GM23338 (cell line): ENCODE measurements at regions not wholly inside any gene's neighbourhood (a gene's known extent, or its start where the extent isn't known, plus 50 kb on each side); places are given as distances from the start of the nearest gene placed in this dataset.
"Not testable (repeated sequence)": the region's sequence is repeated elsewhere in the genome, so short reads cannot be mapped to it uniquely, and the experiment has no call there.

Experiments used
- ATAC-seq: fragments of 200-7000 bp; cut with Tn5 transposase; 3 replicates; pipeline ENCODE4 v1.9.1; 2020
- DNase-seq: peaks from one replicate; pipeline ENCODE4 v3.0.0-alpha.2; 2015; ENCODE audit warnings: low spot score
- H2AFZ ChIP-seq: fragments of 200-600 bp; sonication (generic); 2 replicates; pipeline ENCODE4 v1.8.0; 2016; ENCODE audit warnings: antibody characterized with exemption, mild to moderate bottlenecking, moderate library complexity
- H3F3A ChIP-seq: fragments of 200-600 bp; sonication (generic); replicated peaks from 2 replicates; pipeline ENCODE4 v1.8.0; 2017; ENCODE audit warnings: antibody characterized with exemption, mixed run types, low read depth
- H3K27ac ChIP-seq: fragments of 200-600 bp; sonication (generic); 2 replicates; pipeline ENCODE4 v1.6.1; 2016; ENCODE audit warnings: low read depth
- H3K27me3 ChIP-seq: fragments of 200-600 bp; sonication (generic); 2 replicates; pipeline ENCODE4 v1.8.0; 2016; ENCODE audit warnings: mild to moderate bottlenecking, mixed run types, moderate library complexity; ENCODE audit not compliant: insufficient read depth
- H3K36me3 ChIP-seq: fragments of 200-600 bp; sonication (generic); 2 replicates; pipeline ENCODE4 v1.8.0; 2016; ENCODE audit warnings: mild to moderate bottlenecking; ENCODE audit not compliant: insufficient read depth
- H3K4me1 ChIP-seq: fragments of 200-600 bp; sonication (generic); 2 replicates; pipeline ENCODE4 v1.8.0; 2016; ENCODE audit warnings: mild to moderate bottlenecking, moderate library complexity; ENCODE audit not compliant: insufficient read depth
- H3K4me2 ChIP-seq: fragments of 200-600 bp; sonication (generic); 2 replicates; pipeline ENCODE4 v1.7.1; 2017; ENCODE audit warnings: mixed run types
- H3K4me3 ChIP-seq: fragments of 200-600 bp; sonication (generic); 2 replicates; pipeline ENCODE4 v1.6.1; 2016; ENCODE audit warnings: mixed run types
- H3K79me2 ChIP-seq: fragments of 200-600 bp; sonication (generic); replicated peaks from 2 replicates; pipeline ENCODE4 v1.8.0; 2017; ENCODE audit warnings: mild to moderate bottlenecking; ENCODE audit not compliant: insufficient read depth
- H3K9me2 ChIP-seq: fragments of 200-600 bp; sonication (generic); 2 replicates; pipeline ENCODE4 v1.8.0; 2017; ENCODE audit not compliant: insufficient read depth
- H4K20me1 ChIP-seq: fragments of 200-600 bp; sonication (generic); replicated peaks from 2 replicates; pipeline ENCODE4 v1.8.0; 2017; ENCODE audit warnings: mild to moderate bottlenecking; ENCODE audit not compliant: insufficient read depth
- H3K27ac Mint-ChIP-seq: 2 replicates; pipeline ENCODE4 v1.8.0; 2020; ENCODE audit warnings: inconsistent platforms, mild to moderate bottlenecking, moderate library complexity, mixed read lengths
- H3K27me3 Mint-ChIP-seq: 3 replicates; pipeline ENCODE4 v1.8.0; 2022; ENCODE audit warnings: low read depth, mild to moderate bottlenecking, moderate library complexity, mixed read lengths, inconsistent platforms; ENCODE audit not compliant: insufficient read depth, poor library complexity
- H3K36me3 Mint-ChIP-seq: 3 replicates; pipeline ENCODE4 v1.8.0; 2021; ENCODE audit warnings: low read depth, mild to moderate bottlenecking, inconsistent platforms, moderate library complexity, mixed read lengths
- H3K4me1 Mint-ChIP-seq: 3 replicates; pipeline ENCODE4 v1.8.0; 2020; ENCODE audit warnings: mild to moderate bottlenecking, inconsistent platforms, mixed read lengths
- H3K4me3 Mint-ChIP-seq: 3 replicates; pipeline ENCODE4 v1.8.0; 2021; ENCODE audit warnings: moderate library complexity, mild to moderate bottlenecking, inconsistent platforms, mixed read lengths
- H3K9me3 Mint-ChIP-seq: 3 replicates; pipeline ENCODE4 v1.8.0; 2020; ENCODE audit warnings: moderate library complexity, mild to moderate bottlenecking, inconsistent platforms, mixed read lengths
- CTCF ChIP-seq, 2 experiments: fragments of 200-600 bp in 1 of 2; sonication (generic) in 1 of 2; conservative IDR thresholded peaks; 2 replicates each; pipeline versions ENCODE4 v1.5.1 to v1.6.1; 2016 to 2017; ENCODE audit warnings: antibody characterized with exemption in 2 of 2, low read depth in 2 of 2, mild to moderate bottlenecking in 2 of 2, moderate library complexity in 1 of 2
- ETS1 ChIP-seq: IDR thresholded peaks from 2 replicates; pipeline ENCODE4 v1.6.1; 2016; ENCODE audit warnings: antibody characterized with exemption
- EZH2 ChIP-seq: fragments of 200-600 bp; sonication (generic); IDR thresholded peaks from one replicate; pipeline ENCODE4 v1.8.0; 2017; ENCODE audit warnings: antibody characterized with exemption, mild to moderate bottlenecking, low read depth; ENCODE audit not compliant: unreplicated experiment
- EZH2phosphoT487 ChIP-seq: fragments of 200-600 bp; sonication (generic); IDR thresholded peaks from one replicate; pipeline ENCODE4 v1.8.1; 2018; ENCODE audit warnings: antibody characterized with exemption; ENCODE audit not compliant: unreplicated experiment
- JUNB ChIP-seq: IDR thresholded peaks from one replicate; pipeline ENCODE4 v1.6.1; 2016; ENCODE audit warnings: antibody characterized with exemption; ENCODE audit not compliant: unreplicated experiment
- NANOG ChIP-seq: IDR thresholded peaks from 2 replicates; pipeline ENCODE4 v1.6.1; 2016; ENCODE audit warnings: antibody characterized with exemption, borderline replicate concordance
- POLR2AphosphoS5 ChIP-seq: IDR thresholded peaks from 2 replicates; pipeline ENCODE4 v1.6.1; 2016; ENCODE audit warnings: antibody characterized with exemption, low read depth
- ZNF114 ChIP-seq: fragments of 250-450 bp; sonication (Bioruptor Pico); IDR thresholded peaks from 2 replicates; pipeline ENCODE4 v1.5.0; 2020; ENCODE audit warnings: mild to moderate bottlenecking, moderate library complexity
- TF ChIP-seq, protein P1 (sequence below): fragments of 250-450 bp; sonication (Bioruptor Pico); IDR thresholded peaks from 2 replicates; pipeline ENCODE4 v1.5.0; 2020; ENCODE audit warnings: mild to moderate bottlenecking, moderate library complexity

- H3K9me2 ChIP-seq, H3K4me2 ChIP-seq, H3K4me3 ChIP-seq, DNase-seq, H3K27ac Mint-ChIP-seq, H3K4me3 Mint-ChIP-seq, H3K27me3 Mint-ChIP-seq, ATAC-seq, H3K79me2 ChIP-seq, H4K20me1 ChIP-seq, H3K4me1 ChIP-seq, H2AFZ ChIP-seq, H3K4me1 Mint-ChIP-seq, H3K27ac ChIP-seq, H3F3A ChIP-seq, H3K36me3 ChIP-seq, H3K27me3 ChIP-seq: not testable (repeated sequence)
- Mint-ChIP-seq H3K9me3 (peaks cover 81% of the 10 kb centered on the region), H3K36me3 (peaks cover 14% of the 10 kb centered on the region)
Measured at GRCh38 chr11:49850541-49850940, 101.7 kb upstream of the OR4C13 start.

DNA sequence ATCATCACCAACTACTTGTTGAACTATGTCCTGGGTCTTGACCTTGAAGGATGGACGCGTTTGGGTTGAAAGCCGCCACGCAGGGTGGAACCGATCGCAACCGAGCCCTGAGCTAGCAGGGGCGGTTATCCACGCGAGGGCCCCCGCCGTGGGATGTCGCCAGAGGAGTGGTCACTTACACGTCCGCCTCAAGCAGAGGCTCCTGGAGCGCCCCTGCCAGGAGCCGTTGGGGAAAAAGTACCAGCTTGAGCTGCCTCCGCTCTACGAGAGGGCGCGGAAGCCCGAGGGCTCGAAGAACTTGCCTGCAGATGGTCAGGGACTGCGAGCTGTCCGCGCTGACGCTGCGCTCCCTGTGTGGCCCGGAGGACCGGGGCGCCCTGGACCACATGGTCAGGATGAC is 100.7 kb upstream of the OR4C13 start:
- Histone ChIP-seq H3K9me2 (no peaks in the 10 kb centered on the region), H3K4me2 (no peak overlapping the region), H3F3A (no peaks in the 10 kb centered on the region), H2AFZ (no peak overlapping the region), H3K79me2 (no peaks in the 10 kb centered on the region), H3K36me3 (no peaks in the 10 kb centered on the region), H4K20me1 (no peaks in the 10 kb centered on the region), H3K4me3 (no peak overlapping the region), H3K27me3 (no peaks in the 10 kb centered on the region), H3K4me1 (no peaks in the 10 kb centered on the region), H3K27ac (no peak overlapping the region)
- Mint-ChIP-seq H3K4me1 (no peaks in the 10 kb centered on the region), H3K27ac (no peak overlapping the region), H3K27me3 (peaks cover 2% of the 10 kb centered on the region), H3K4me3 (no peak overlapping the region), H3K36me3 (peaks cover 20% of the 10 kb centered on the region), H3K9me3 (peaks cover 85% of the 10 kb centered on the region)
- DNase-seq: no peak
- no peak for TF ChIP-seq NANOG
- no peak for TF ChIP-seq EZH2
- ATAC-seq: no peak

GRCh38 chr11:49851971-49852389 is 100.2 kb upstream of the OR4C13 start:
- Histone ChIP-seq H3K4me3 (no peak overlapping the region), H3K36me3 (no peaks in the 10 kb centered on the region), H4K20me1 (no peaks in the 10 kb centered on the region), H2AFZ (no peak overlapping the region), H3K9me2 (no peaks in the 10 kb centered on the region), H3F3A (no peaks in the 10 kb centered on the region), H3K4me2 (no peak overlapping the region), H3K27ac (no peak overlapping the region), H3K79me2 (no peaks in the 10 kb centered on the region), H3K4me1 (no peaks in the 10 kb centered on the region), H3K27me3 (no peaks in the 10 kb centered on the region)
- H3K9me3 Mint-ChIP-seq: peaks cover 86% of the 10 kb centered on the region
- no peak for ATAC-seq
- no peak overlapping the region for H3K4me3 Mint-ChIP-seq
- peaks cover 2% of the 10 kb centered on the region for H3K27me3 Mint-ChIP-seq
- H3K4me1 Mint-ChIP-seq: no peaks in the 10 kb centered on the region
- H3K27ac Mint-ChIP-seq: no peak overlapping the region
- peaks cover 21% of the 10 kb centered on the region for H3K36me3 Mint-ChIP-seq
- no peak for DNase-seq
- no peak for TF ChIP-seq CTCF (conservative IDR thresholded peaks at IDR 0.05; ENCODE audit: low read depth in 2 of 2)
- no peak for TF ChIP-seq ZNF114 (CRISPR knock-in tag)
- TF ChIP-seq POLR2AphosphoS5: no peak
- TF ChIP-seq NANOG: no peak
- no peak for TF ChIP-seq JUNB
- no peak for TF ChIP-seq EZH2phosphoT487
- no peak for TF ChIP-seq ETS1
- TF ChIP-seq, protein P1, sequence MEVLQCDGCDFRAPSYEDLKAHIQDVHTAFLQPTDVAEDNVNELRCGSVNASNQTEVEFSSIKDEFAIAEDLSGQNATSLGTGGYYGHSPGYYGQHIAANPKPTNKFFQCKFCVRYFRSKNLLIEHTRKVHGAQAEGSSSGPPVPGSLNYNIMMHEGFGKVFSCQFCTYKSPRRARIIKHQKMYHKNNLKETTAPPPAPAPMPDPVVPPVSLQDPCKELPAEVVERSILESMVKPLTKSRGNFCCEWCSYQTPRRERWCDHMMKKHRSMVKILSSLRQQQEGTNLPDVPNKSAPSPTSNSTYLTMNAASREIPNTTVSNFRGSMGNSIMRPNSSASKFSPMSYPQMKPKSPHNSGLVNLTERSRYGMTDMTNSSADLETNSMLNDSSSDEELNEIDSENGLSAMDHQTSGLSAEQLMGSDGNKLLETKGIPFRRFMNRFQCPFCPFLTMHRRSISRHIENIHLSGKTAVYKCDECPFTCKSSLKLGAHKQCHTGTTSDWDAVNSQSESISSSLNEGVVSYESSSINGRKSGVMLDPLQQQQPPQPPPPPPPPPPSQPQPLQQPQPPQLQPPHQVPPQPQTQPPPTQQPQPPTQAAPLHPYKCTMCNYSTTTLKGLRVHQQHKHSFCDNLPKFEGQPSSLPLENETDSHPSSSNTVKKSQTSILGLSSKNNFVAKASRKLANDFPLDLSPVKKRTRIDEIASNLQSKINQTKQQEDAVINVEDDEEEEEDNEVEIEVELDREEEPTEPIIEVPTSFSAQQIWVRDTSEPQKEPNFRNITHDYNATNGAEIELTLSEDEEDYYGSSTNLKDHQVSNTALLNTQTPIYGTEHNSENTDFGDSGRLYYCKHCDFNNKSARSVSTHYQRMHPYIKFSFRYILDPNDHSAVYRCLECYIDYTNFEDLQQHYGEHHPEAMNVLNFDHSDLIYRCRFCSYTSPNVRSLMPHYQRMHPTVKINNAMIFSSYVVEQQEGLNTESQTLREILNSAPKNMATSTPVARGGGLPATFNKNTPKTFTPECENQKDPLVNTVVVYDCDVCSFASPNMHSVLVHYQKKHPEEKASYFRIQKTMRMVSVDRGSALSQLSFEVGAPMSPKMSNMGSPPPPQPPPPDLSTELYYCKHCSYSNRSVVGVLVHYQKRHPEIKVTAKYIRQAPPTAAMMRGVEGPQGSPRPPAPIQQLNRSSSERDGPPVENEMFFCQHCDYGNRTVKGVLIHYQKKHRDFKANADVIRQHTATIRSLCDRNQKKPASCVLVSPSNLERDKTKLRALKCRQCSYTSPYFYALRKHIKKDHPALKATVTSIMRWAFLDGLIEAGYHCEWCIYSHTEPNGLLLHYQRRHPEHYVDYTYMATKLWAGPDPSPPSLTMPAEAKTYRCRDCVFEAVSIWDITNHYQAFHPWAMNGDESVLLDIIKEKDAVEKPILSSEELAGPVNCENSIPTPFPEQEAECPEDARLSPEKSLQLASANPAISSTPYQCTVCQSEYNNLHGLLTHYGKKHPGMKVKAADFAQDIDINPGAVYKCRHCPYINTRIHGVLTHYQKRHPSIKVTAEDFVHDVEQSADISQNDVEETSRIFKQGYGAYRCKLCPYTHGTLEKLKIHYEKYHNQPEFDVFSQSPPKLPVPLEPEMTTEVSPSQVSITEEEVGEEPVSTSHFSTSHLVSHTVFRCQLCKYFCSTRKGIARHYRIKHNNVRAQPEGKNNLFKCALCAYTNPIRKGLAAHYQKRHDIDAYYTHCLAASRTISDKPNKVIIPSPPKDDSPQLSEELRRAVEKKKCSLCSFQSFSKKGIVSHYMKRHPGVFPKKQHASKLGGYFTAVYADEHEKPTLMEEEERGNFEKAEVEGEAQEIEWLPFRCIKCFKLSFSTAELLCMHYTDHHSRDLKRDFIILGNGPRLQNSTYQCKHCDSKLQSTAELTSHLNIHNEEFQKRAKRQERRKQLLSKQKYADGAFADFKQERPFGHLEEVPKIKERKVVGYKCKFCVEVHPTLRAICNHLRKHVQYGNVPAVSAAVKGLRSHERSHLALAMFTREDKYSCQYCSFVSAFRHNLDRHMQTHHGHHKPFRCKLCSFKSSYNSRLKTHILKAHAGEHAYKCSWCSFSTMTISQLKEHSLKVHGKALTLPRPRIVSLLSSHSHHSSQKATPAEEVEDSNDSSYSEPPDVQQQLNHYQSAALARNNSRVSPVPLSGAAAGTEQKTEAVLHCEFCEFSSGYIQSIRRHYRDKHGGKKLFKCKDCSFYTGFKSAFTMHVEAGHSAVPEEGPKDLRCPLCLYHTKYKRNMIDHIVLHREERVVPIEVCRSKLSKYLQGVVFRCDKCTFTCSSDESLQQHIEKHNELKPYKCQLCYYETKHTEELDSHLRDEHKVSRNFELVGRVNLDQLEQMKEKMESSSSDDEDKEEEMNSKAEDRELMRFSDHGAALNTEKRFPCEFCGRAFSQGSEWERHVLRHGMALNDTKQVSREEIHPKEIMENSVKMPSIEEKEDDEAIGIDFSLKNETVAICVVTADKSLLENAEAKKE: no peak
